ENCODE measurements at regions not wholly inside any gene's neighbourhood (a gene's known extent, or its start where the extent isn't known, plus 50 kb on each side); places are given as distances from the start of the nearest gene placed in this dataset.

- TF ChIP-seq CTCF (conservative IDR thresholded peaks at IDR 0.05; ENCODE audit: low read depth, low read length) = no peak
- DNase-seq (ENCODE audit: low read depth) = no peak
- H3K4me3 ChIP-seq (ENCODE audit: low read length) = no peak overlapping the region
Measured at GRCh38 chr2:60247471-60247870, 306.0 kb downstream of the BCL11A start.

GRCh38 chr2:60246583-60246982 is 306.9 kb downstream of the BCL11A start:
- TF ChIP-seq CTCF (conservative IDR thresholded peaks at IDR 0.05; ENCODE audit: low read depth, low read length) = no peak
- H3K4me3 ChIP-seq (ENCODE audit: low read length) = no peak overlapping the region
- no peak for DNase-seq (ENCODE audit: low read depth)

- DNase-seq (ENCODE audit: low read depth) = no peak
- H3K4me3 ChIP-seq (ENCODE audit: low read length) = no peak overlapping the region
- TF ChIP-seq CTCF (conservative IDR thresholded peaks at IDR 0.05; ENCODE audit: low read depth, low read length) = no peak
Measured at GRCh38 chr2:60234274-60234986, 319.0 kb downstream of the BCL11A start.

GRCh38 chr2:60230596-60230995 is 322.9 kb downstream of the BCL11A start:
- TF ChIP-seq CTCF (conservative IDR thresholded peaks at IDR 0.05; ENCODE audit: low read depth, low read length) = no peak
- no peak for DNase-seq (ENCODE audit: low read depth)
- no peak overlapping the region for H3K4me3 ChIP-seq (ENCODE audit: low read length)

GRCh38 chr2:60230037-60230436 is 323.4 kb downstream of the BCL11A start:
- H3K4me3 ChIP-seq (ENCODE audit: low read length) = no peak overlapping the region
- no peak for TF ChIP-seq CTCF (conservative IDR thresholded peaks at IDR 0.05; ENCODE audit: low read depth, low read length)
- DNase-seq (ENCODE audit: low read depth) = no peak

GRCh38 chr2:60226943-60227342 is 326.5 kb downstream of the BCL11A start:
- no peak for TF ChIP-seq CTCF (conservative IDR thresholded peaks at IDR 0.05; ENCODE audit: low read depth, low read length)
- DNase-seq (ENCODE audit: low read depth) = no peak

GRCh38 chr2:60226191-60226590 is 327.3 kb downstream of the BCL11A start:
- no peak for TF ChIP-seq CTCF (conservative IDR thresholded peaks at IDR 0.05; ENCODE audit: low read depth, low read length)
- DNase-seq (ENCODE audit: low read depth) = no peak
- no peak overlapping the region for H3K4me3 ChIP-seq (ENCODE audit: low read length)

More at GRCh38 chr2:60226943-60227342, 326.5 kb downstream of the BCL11A start:
- no peak overlapping the region for H3K4me3 ChIP-seq (ENCODE audit: low read length)

All from retinal pigment epithelial cell (primary cell).